Activated CD4-positive, alpha-beta T cell treated with anti-CD3 and anti-CD28 coated beads for 48 hours (primary cell): ENCODE measurements at regions not wholly inside any gene's neighbourhood (a gene's known extent, or its start where the extent isn't known, plus 50 kb on each side); places are given as distances from the start of the nearest gene placed in this dataset.
"Not testable (repeated sequence)": the region's sequence is repeated elsewhere in the genome, so short reads cannot be mapped to it uniquely, and the experiment has no call there.

Source experiments
- DNase-seq: peaks from one replicate; pipeline ENCODE4 v3.0.0-alpha.2; 2020

- no peak for DNase-seq
These were observed 111.1 kb upstream of the VGLL3 start for GRCh38 chr3:87101861-87102625.

- not testable (repeated sequence) for DNase-seq
These were observed 106.8 kb upstream of the VGLL3 start for GRCh38 chr3:87097733-87098132.

GRCh38 chr3:87090631-87091030 is 99.7 kb upstream of the VGLL3 start:
- no peak for DNase-seq

GRCh38 chr3:87088993-87089841 is 98.3 kb upstream of the VGLL3 start:
- DNase-seq: peak; percentile 6

GRCh38 chr3:87088430-87088992 is 97.6 kb upstream of the VGLL3 start:
- no peak for DNase-seq

- DNase-seq: no peak
These were observed 93.9 kb upstream of the VGLL3 start for GRCh38 chr3:87084868-87085267.

GRCh38 chr3:87082796-87083440 is 92.0 kb upstream of the VGLL3 start:
- DNase-seq: no peak

GRCh38 chr3:87077355-87077754 is 86.4 kb upstream of the VGLL3 start:
- DNase-seq: no peak

GRCh38 chr3:87076946-87077345 is 86.0 kb upstream of the VGLL3 start:
- DNase-seq: no peak

- no peak for DNase-seq
These were observed 82.7 kb upstream of the VGLL3 start for GRCh38 chr3:87073496-87074145.

- DNase-seq: no peak
These were observed 81.5 kb upstream of the VGLL3 start for GRCh38 chr3:87072446-87072845.

- DNase-seq: no peak
These were observed 79.0 kb upstream of the VGLL3 start for GRCh38 chr3:87069971-87070370.

- no peak for DNase-seq
These were observed 78.1 kb upstream of the VGLL3 start for GRCh38 chr3:87069021-87069420.

- DNase-seq: no peak
These were observed 71.7 kb upstream of the VGLL3 start for GRCh38 chr3:87062685-87063084.

GRCh38 chr3:87057474-87057873 is 66.5 kb upstream of the VGLL3 start:
- no peak for DNase-seq

GRCh38 chr3:87053553-87053952 is 62.6 kb upstream of the VGLL3 start:
- no peak for DNase-seq

GRCh38 chr3:87052499-87053260 is 61.7 kb upstream of the VGLL3 start:
- no peak for DNase-seq

- no peak for DNase-seq
These were observed 56.9 kb upstream of the VGLL3 start for GRCh38 chr3:87047852-87048251.

GRCh38 chr3:87046241-87046640 is 55.3 kb upstream of the VGLL3 start:
- DNase-seq: no peak

- DNase-seq: no peak
These were observed 54.5 kb upstream of the VGLL3 start for GRCh38 chr3:87045473-87045872.

GRCh38 chr3:87044846-87045245 is 53.9 kb upstream of the VGLL3 start:
- no peak for DNase-seq

- no peak for DNase-seq
These were observed 53.5 kb upstream of the VGLL3 start for GRCh38 chr3:87044409-87044808.
